Breast epithelium (tissue), 4 donors: ENCODE measurements at regions not wholly inside any gene's neighbourhood (a gene's known extent, or its start where the extent isn't known, plus 50 kb on each side); places are given as distances from the start of the nearest gene placed in this dataset.
"Not testable (repeated sequence)": the region's sequence is repeated elsewhere in the genome, so short reads cannot be mapped to it uniquely, and the experiment has no call there.

Experiments
- DNase-seq, 2 donors: peaks; one replicate each; pipeline ENCODE4 v3.0.0-alpha.2; 2019; ENCODE audit warnings: low spot score in 2 of 2
- H3K27ac ChIP-seq, 2 donors: fragments of 200-600 bp; sonication (generic) in 1 of 2; one replicate each; pipeline ENCODE4 v1.5.1; 2016 to 2019; ENCODE audit warnings: mild to moderate bottlenecking in 1 of 2
- H3K27me3 ChIP-seq, 2 donors: fragments of 200-600 bp; sonication (generic) in 1 of 2; one replicate each; pipeline versions ENCODE4 v1.5.1 to v1.6.0; 2017 to 2019; ENCODE audit warnings: control low read depth in 1 of 2, mild to moderate bottlenecking in 1 of 2
- H3K36me3 ChIP-seq: fragments of 200-600 bp; one replicate; pipeline ENCODE4 v1.5.1; 2019
- H3K4me1 ChIP-seq, 2 donors: fragments of 200-600 bp; sonication (generic); one replicate each; pipeline ENCODE4 v1.5.1; 2016 to 2019; ENCODE audit warnings: control low read depth in 1 of 2
- H3K4me3 ChIP-seq, 3 donors: fragments of 200-600 bp; sonication (generic); 1 replicate in 2 of 3; 2 replicates in 1 of 3; pipeline ENCODE4 v1.5.1; 2016 to 2019; ENCODE audit warnings: mild to moderate bottlenecking in 3 of 3, moderate library complexity in 2 of 3
- H3K9me3 ChIP-seq, 2 donors: fragments of 200-600 bp; sonication (generic) in 1 of 2; one replicate each; pipeline ENCODE4 v1.5.1; 2016 to 2019; ENCODE audit warnings: control low read depth in 1 of 2
- POLR2A ChIP-seq: fragments of 450-650 bp; IDR thresholded peaks from one replicate; pipeline ENCODE4 v1.6.1; 2016; ENCODE audit warnings: antibody characterized with exemption, mild to moderate bottlenecking, moderate library complexity
- POLR2AphosphoS5 ChIP-seq, 3 donors: sonication (generic); formaldehyde crosslinking; IDR thresholded peaks; one replicate each; pipeline ENCODE4 v1.6.1; 2017; ENCODE audit warnings: antibody characterized with exemption in 3 of 3
- intact Hi-C: fragments of 100-400 bp; cut with DNase I; formaldehyde crosslinking; loops from one replicate; pipeline ENCODE4 v1.15.1; 2023; ENCODE audit warnings: low total_unique reads
- TF ChIP-seq, protein P1 (sequence below), 3 donors: fragments of 450-650 bp; IDR thresholded peaks; one replicate each; pipeline ENCODE4 v1.5.1; 2016 to 2017; ENCODE audit warnings: antibody characterized with exemption in 3 of 3, mild to moderate bottlenecking in 3 of 3, moderate library complexity in 3 of 3

DNA sequence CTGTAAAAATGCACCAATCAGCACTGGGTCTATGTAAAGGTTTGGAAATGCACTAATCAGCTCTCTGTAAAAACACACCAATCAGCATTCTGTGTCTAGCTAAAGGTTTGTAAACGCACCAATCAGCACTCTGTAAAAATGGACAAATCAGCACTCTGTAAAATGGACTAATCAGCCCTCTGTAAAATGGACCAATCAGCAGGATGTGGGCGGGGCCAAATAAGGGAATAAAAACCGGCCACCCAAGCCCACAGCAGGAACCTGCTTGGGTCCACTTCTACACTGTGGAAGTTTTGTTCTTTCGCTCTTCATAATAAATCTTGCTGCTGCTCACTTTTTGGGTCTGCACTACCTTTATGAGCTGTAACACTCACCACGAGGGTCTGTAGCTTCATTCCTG is 101.0 kb downstream of the SMC2 start:
- intact Hi-C loops = not testable (repeated sequence)

DNA sequence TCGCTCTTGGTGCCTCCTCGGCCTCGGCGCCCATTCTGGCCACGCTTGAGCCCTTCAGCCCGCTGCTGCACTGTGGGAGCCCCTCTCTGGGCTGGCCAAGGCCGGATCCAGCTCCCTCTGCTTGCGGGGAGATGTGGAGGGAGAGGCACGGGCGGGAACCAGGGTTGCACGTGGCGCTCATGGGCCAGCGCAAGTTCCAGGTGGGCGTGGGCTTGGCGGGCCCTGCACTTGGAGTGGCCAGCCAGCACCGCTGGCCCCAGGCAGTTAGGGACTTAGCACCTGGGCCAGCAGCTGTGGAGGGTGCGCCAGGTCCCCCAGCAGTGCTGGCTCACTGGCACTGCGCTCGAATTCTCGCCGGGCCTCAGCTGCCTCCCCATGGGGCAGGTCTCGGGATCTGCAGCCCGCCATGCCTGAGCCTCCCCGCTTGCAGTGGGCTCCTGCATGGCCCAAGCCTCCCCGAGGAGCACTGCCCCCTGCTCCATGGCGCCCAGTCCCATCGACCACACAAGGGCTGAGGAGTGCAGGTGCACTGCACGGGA is 106.4 kb downstream of the SMC2 start:
- H3K9me3 ChIP-seq = peaks cover 3 to 6% of the 10 kb centered on the region in 2 donors
- no peak for TF ChIP-seq POLR2AphosphoS5 (IDR thresholded peaks at IDR 0.05)
- TF ChIP-seq POLR2A = no peak
- TF ChIP-seq, protein P1, sequence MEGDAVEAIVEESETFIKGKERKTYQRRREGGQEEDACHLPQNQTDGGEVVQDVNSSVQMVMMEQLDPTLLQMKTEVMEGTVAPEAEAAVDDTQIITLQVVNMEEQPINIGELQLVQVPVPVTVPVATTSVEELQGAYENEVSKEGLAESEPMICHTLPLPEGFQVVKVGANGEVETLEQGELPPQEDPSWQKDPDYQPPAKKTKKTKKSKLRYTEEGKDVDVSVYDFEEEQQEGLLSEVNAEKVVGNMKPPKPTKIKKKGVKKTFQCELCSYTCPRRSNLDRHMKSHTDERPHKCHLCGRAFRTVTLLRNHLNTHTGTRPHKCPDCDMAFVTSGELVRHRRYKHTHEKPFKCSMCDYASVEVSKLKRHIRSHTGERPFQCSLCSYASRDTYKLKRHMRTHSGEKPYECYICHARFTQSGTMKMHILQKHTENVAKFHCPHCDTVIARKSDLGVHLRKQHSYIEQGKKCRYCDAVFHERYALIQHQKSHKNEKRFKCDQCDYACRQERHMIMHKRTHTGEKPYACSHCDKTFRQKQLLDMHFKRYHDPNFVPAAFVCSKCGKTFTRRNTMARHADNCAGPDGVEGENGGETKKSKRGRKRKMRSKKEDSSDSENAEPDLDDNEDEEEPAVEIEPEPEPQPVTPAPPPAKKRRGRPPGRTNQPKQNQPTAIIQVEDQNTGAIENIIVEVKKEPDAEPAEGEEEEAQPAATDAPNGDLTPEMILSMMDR (IDR thresholded peaks at IDR 0.05) = no peak
- no peaks in the 10 kb centered on the region for H3K27me3 ChIP-seq
- H3K36me3 ChIP-seq = no peaks in the 10 kb centered on the region
- no peak overlapping the region for H3K27ac ChIP-seq
- intact Hi-C loops = loop anchor here (2.0 kb wide), 1 partner anchor 68 kb away; no protein-coding TSS in a partner anchor
- H3K4me3 ChIP-seq = no peak overlapping the region
- H3K4me1 ChIP-seq = no peaks in the 10 kb centered on the region
- DNase-seq = no peak

More for the DNA sequence above, 101.0 kb downstream of the SMC2 start:
- not testable (repeated sequence) for H3K9me3 ChIP-seq, DNase-seq, H3K36me3 ChIP-seq, H3K4me1 ChIP-seq, H3K4me3 ChIP-seq, H3K27ac ChIP-seq, H3K27me3 ChIP-seq

DNA sequence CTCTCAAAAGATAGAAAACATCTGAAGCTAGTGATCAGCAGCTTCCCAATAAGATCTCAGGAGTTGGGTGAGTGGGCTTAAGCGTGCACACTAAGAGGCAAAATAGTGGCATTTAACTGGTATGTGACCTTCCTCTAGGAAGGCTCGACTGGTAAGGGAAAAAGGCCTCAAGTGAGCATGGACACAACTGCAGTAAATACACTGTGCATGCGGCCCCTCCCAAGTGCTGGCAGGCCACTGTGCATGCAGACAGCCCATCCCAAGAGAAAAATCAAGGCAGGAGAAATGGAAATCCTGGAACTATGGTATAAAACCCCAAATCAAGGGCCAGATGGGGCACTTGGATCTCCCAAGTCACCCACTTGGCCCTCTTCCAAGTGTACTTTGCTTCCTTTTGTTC is 112.7 kb downstream of the SMC2 start:
- no peak for TF ChIP-seq POLR2A
- TF ChIP-seq POLR2AphosphoS5 (IDR thresholded peaks at IDR 0.05) = no peak
- TF ChIP-seq, protein P1 (IDR thresholded peaks at IDR 0.05) = no peak
- Histone ChIP-seq H3K36me3 (no peaks in the 10 kb centered on the region), H3K4me1 (no peaks in the 10 kb centered on the region), H3K27me3 (no peaks in the 10 kb centered on the region), H3K9me3 (no peaks in the 10 kb centered on the region), H3K27ac (no peak overlapping the region), H3K4me3 (no peak overlapping the region)
- intact Hi-C loops = no loop called here
- DNase-seq = no peak

DNA sequence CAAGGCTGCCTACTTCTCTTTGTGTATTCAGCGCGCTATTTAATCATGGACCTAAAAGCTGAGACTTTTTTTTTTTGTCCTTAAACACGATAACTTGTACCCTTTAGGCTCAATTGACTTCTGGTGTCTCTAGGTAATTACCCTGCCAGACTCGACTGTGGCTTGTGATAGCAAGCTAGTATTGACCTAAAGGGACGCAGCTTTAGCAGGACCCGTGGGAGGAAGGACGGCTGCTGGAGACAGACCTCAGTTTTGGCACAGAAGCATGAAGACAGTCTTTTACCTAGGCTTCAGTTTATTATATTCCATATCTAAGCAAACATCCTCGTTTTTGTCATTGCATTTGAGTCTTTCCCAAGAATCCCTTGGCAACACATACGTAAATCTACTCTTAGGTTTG is 115.3 kb downstream of the SMC2 start:
- no peak overlapping the region for H3K27ac ChIP-seq
- DNase-seq = no peak
- TF ChIP-seq POLR2AphosphoS5 (IDR thresholded peaks at IDR 0.05) (no peak), POLR2A (no peak)
- TF ChIP-seq, protein P1 (IDR thresholded peaks at IDR 0.05) = no peak
- no peaks in the 10 kb centered on the region for H3K36me3 ChIP-seq
- peaks cover 0 to under 1% of the 10 kb centered on the region in 2 donors for H3K9me3 ChIP-seq
- no peaks in the 10 kb centered on the region for H3K27me3 ChIP-seq
- H3K4me3 ChIP-seq = no peak overlapping the region
- intact Hi-C loops = no loop called here
- no peaks in the 10 kb centered on the region for H3K4me1 ChIP-seq

DNA sequence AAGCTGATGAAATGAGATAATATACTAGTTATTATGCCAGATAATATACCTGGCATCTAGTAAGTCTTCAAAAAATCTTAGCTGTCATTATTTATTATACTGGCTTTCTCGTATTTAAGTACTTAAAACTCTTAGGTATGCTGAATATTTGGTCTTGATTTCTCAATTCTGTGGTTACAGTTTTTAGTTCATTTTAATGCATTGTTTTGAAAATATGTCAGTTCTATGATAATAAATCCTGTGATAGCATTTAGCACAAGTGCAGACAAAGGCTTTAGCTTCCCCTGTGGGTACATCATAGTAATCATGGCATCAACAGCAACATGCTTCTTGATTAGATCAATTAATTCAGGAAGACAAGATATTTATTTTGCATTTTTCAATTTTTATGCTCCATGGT is 133.0 kb downstream of the SMC2 start:
- intact Hi-C loops = no loop called here
- Histone ChIP-seq H3K9me3 (no peaks in the 10 kb centered on the region), H3K36me3 (no peaks in the 10 kb centered on the region), H3K4me3 (no peak overlapping the region), H3K4me1 (no peaks in the 10 kb centered on the region), H3K27me3 (no peaks in the 10 kb centered on the region), H3K27ac (no peak overlapping the region)
- no peak for DNase-seq
- TF ChIP-seq, protein P1 (IDR thresholded peaks at IDR 0.05) = no peak
- TF ChIP-seq POLR2A = no peak
- no peak for TF ChIP-seq POLR2AphosphoS5 (IDR thresholded peaks at IDR 0.05)
